ENCODE measurements at regions not wholly inside any gene's neighbourhood (a gene's known extent, or its start where the extent isn't known, plus 50 kb on each side); places are given as distances from the start of the nearest gene placed in this dataset.

DNA sequence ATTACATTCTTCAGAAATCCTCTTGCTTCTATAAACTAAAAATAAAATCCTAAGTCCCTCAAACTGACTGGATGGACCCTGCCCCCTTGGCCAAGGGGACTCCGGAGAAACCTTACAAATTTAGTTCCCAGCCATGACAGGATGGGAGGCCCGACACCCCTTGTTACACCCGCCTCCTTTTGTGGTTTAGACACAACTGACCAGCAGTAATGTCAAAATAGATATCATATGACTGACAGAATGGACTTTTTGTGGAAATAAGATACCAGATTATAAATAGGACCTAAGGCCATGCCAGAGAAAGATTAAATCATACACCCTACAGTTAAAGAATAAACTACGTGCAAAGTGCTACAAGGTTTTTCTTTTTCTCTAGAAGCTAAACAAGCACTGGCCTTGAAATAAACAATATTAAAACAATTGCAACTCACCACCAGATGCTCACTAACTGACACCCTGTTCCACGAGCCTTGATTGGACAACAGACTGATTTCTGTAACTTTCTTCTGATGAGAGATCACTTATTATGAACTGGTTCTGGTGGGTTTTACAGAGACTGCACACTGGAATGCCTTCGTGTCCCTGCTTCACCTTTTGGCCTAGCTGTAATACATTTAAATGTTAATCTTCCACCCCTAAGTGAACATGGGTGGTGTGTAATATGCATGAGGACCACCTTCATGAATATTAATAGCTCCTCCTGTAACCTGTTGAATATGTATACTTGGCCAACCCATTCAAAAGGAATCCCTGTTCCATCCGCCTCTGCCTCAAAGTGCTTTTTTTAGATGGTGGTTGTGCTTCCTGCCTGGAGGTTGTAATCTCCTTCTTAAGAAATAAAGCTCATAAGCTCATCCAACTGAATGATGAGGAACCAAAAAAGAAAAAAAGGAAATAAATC, 99.6 kb downstream of the ODF2L start:
- ATAC-seq, result no peak

- no peak for ATAC-seq
Observed at GRCh38 chr1:86289746-86290145, 106.4 kb downstream of the ODF2L start.

GRCh38 chr1:86289161-86289560, 107.0 kb downstream of the ODF2L start:
- ATAC-seq, result no peak

GRCh38 chr1:86288586-86289147, 107.5 kb downstream of the ODF2L start:
- ATAC-seq, result no peak

- no peak for ATAC-seq
Observed at GRCh38 chr1:86285796-86286195, 110.3 kb downstream of the ODF2L start.

- no peak for ATAC-seq
Observed at GRCh38 chr1:86282611-86283010, 113.5 kb downstream of the ODF2L start.

DNA sequence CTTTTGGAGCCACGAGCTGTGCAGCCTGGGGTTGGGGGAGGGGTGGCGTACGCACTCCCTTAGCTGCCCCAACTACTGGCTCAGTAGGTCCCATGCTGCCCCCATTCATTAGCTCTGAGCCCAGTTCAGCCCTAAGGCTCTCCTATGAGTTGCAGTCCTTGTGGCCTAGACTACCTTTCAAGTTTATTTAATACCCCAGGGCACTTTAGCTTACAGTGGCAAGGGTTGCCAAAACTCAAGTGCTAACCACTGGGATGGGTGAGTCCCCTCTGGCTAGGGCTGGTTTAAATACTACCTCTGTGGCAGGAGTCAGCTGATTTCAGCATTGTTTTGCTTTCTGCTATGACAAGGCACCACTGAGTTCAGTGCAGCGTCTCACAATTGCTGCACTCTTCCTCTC, 118.2 kb downstream of the ODF2L start:
- ATAC-seq, result no peak

- no peak for ATAC-seq
Observed at GRCh38 chr1:86273066-86273465, 116.5 kb upstream of the COL24A1 start.

- no peak for ATAC-seq
Observed at GRCh38 chr1:86272083-86272482, 115.5 kb upstream of the COL24A1 start.

GRCh38 chr1:86271046-86271445, 114.5 kb upstream of the COL24A1 start:
- ATAC-seq, result no peak

- ATAC-seq, result no peak
Observed at GRCh38 chr1:86263101-86263500, 106.5 kb upstream of the COL24A1 start.

DNA sequence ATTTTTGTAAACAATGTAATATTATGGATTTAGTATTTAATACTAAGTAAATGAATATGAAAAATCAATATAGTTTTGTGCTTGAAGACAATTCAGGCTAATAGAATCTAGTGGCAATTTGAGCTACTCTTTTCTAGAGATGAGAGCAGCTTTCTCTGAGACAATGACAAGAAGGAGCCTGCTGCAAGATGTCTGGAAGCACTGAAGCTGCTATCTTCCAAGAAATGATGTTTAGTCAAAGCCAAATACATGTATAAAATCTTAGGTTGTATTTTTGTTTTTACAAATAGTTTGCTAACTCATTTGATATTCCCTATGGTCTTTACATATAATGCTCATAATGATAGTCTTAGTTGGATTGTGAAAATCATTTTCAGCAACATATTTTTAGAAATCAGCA, 103.9 kb upstream of the COL24A1 start:
- no peak for ATAC-seq

DNA sequence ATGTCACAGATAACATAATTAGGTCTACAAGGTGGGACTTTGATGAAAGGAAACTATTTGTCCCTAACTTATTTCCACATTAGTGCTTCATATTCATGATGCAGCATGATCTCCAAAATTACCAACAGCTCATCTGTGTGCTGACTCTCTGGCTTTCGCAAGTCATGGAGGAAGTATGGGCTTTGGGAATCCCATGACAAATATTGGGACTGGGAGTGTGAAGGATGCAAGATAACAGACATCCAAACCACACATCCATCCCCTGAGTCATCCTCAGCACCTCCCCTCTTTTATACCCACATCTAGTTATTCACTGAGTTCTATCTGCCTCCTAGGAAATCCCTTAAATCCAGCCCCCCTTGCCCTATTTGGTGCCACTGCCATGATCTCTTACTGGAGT, 102.8 kb upstream of the COL24A1 start:
- no peak for ATAC-seq

DNA sequence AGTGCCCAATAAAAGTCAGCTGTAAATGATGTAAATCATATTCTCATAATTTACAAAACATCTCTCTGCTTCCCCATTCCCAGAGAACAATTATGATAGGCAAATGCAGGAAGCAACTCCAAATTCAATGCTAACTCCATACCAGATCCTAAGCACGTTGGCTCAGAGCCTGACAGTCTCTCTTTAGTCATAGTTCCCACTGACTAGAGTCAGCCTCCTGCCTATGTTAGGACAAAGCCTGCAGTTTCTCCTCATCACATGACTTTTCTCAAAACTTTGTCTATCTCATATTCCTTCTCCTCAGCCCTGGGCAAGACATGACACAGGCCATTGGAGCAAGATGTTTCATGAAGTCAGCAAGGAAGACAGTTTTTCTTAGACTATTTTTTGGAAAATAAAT, 101.5 kb upstream of the COL24A1 start:
- no peak for ATAC-seq

DNA sequence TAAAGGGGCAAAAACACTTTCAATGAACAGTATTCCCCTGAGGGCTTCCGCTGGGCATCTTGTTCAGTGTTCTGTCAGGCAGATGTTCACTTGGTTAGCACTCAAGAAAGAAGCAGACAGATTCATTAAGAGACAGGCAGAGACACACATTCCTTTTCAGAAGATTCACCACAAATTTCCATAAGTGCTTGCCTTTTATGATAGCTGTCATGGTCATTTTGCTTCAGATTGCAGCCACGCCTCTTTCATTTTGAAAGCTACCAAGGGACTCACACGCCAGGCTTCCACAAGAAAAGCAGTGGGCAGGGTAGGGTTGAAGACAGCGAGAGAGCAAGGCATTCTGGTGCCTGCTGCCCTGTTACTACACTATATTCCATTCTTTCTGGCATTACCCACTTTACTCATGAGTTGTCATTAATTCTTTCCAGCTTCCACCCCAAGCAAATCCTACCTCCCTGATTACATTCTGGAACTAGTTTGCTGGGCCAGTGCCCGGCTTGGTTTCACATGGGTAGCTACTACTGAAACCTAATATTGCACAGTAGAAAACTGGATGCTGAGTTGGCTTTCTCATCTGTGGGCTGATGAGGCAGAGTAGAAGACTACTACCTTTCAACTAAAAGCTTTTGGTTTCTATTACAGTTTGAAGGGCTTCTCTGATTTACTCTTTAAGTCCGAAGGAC, 91.2 kb upstream of the COL24A1 start:
- no peak for ATAC-seq

DNA sequence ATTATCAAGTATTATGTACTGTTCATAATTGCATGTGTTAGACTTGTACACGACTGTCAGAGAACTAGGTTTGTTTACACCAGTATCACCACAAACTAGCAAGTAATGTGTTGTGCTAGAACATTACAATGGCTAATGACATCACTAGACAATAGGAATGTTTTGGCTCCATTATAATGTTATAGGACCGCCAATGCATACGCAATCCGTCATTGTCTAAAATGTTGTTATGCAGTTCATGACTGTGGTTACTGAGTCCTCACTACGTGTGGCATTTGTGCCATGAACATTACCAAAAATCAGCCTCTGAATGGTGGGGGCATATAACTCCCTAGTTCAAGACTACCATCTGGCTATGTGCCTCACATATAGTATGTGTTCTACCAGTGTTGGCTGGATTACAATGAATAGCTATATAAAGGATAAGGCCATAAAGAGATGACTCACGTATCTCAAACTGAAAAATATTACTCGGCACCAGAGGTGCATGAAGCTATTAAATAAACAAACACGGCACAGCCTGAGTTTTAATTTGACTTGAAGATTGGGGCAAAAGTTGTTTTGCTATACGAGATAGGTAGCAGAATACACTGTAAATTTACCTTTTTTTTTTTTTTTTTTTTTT, 89.1 kb upstream of the COL24A1 start:
- no peak for ATAC-seq

- ATAC-seq, result no peak
Observed at GRCh38 chr1:86239894-86240293, 83.3 kb upstream of the COL24A1 start.

DNA sequence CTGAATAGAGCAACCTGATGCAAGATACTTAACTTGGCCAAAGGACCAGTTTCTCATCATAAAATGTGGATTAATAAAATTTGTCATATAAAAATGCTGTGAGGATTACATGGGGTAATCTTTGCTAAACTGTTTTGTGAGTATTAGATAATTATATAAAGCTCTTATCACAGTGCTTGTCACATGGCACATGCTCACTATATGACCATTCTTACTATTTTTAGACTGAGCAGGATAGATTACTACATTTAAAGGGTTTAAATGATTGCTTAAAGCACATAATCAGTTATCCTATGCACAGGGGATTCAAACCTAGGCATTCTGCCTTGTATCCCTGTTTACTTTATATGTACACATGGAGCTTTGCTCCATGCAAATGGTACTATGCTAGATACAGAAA, 82.9 kb upstream of the COL24A1 start:
- ATAC-seq, result no peak

- ATAC-seq, result no peak
Observed at GRCh38 chr1:86238226-86238625, 81.7 kb upstream of the COL24A1 start.

- no peak for ATAC-seq
Observed at GRCh38 chr1:86235852-86236251, 79.3 kb upstream of the COL24A1 start.

- ATAC-seq, result no peak
Observed at GRCh38 chr1:86233403-86233802, 76.8 kb upstream of the COL24A1 start.

- no peak for ATAC-seq
Observed at GRCh38 chr1:86231076-86231475, 74.5 kb upstream of the COL24A1 start.

DNA sequence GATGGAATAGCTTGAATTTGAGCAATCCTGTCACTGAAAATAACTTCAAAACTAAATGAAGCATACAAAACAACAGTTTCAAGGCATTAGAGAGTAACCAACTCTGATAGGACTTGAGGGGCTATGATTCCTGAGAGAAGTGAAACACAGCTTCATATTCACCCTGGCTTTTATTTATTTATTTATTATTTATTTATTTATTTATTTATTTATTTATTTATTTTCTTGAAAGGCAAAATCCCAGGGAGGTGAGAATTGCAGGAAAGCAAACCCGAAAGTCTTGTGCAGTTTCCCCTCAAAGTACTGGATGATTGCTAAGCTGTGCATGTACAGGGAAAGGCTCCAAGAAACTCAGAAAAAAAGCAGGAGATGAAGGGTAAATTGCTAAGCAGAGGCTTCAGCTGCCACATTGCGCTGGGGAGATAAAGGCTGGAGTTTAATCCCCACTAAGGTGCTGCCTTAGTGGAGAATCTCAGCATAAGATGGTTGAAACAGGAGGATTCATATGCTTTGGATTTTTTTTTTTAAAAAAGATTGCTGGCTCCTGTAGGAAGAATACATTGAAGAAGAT, 72.9 kb upstream of the COL24A1 start:
- no peak for ATAC-seq

Data from esophagus mucosa (tissue), 1 donor.